ENCODE measurements at regions not wholly inside any gene's neighbourhood (a gene's known extent, or its start where the extent isn't known, plus 50 kb on each side); places are given as distances from the start of the nearest gene placed in this dataset.
"Not testable (repeated sequence)": the region's sequence is repeated elsewhere in the genome, so short reads cannot be mapped to it uniquely, and the experiment has no call there.

GRCh38 chr7:96562966-96563365, 146.7 kb downstream of the SEM1 start:
- no peak overlapping the region for H3K27ac ChIP-seq
- DNase-seq (ENCODE audit: low read depth, low spot score): no peak

- no peak for DNase-seq (ENCODE audit: low read depth, low spot score)
- no peak overlapping the region for H3K27ac ChIP-seq
These were observed 147.2 kb downstream of the SEM1 start for GRCh38 chr7:96562458-96562857.

- no peak overlapping the region for H3K27ac ChIP-seq
- DNase-seq (ENCODE audit: low read depth, low spot score): no peak
These were observed 147.8 kb downstream of the SEM1 start for GRCh38 chr7:96561892-96562291.

DNA sequence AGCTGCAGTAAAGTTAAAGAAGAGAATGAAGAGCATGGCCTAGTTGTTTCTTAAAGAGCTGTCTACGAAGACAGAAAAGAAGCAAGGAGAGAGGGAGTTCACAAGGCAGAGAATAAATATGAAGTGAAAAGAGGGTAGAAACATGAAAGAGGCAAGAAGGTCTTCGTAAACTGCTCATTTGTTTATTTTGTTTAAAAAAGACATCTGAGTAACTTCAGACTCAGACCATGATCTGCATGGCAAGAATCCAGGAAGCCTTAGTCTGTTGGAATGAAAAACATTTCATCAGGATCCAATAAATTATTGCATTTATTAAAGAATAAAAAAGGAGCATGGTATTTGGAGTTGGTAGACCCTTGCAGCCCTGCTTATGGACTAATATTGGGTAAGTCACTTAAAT, 151.1 kb downstream of the SEM1 start:
- no peak for DNase-seq (ENCODE audit: low read depth, low spot score)
- no peak overlapping the region for H3K27ac ChIP-seq

DNA sequence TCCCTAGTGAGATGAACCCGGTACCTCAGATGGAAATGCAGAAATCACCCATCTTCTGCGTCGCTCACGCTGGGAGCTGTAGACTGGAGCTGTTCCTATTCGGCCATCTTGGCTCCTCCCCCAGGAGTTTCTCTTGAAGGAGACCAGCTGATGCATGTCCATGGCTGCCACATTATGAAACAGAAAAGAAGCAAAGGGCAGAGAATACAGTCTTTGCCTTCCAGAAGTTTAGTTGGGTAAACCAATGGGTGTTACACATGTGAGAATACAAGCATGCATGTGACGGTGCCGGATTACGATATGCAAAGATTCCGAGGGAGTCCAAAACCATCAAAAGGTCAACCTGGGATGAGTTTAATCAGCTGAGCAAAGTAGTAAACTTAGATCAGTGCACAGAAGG, 151.6 kb downstream of the SEM1 start:
- H3K27ac ChIP-seq: no peak overlapping the region
- DNase-seq (ENCODE audit: low read depth, low spot score): no peak

- not testable (repeated sequence) for H3K27ac ChIP-seq; DNase-seq (ENCODE audit: low read depth, low spot score)
These were observed 152.0 kb downstream of the SEM1 start for GRCh38 chr7:96557598-96557997.

DNA sequence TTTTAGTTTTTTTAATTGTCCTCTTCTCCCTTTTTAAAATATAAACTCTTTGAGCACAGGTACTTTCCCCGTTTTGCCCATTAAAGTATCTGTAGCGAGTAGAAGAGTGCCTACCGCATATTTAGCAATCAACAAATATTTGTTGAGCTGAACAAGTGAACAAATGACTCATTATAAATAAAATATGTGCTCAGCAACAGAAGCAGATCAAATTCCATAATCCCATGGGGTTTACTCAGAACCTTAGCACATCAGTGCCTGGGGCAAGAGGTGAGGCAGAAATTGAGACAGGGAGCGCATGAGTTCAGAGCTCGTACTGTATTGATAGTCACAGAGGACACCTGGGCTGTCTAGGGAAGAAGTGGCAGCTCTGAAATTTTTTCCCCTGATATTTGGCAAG, 161.0 kb downstream of the SEM1 start:
- H3K27ac ChIP-seq: peak overlapping the region; percentile 34
- peak; percentile 93 for DNase-seq (ENCODE audit: low read depth, low spot score)

GRCh38 chr7:96547371-96547811, 162.3 kb downstream of the SEM1 start:
- no peak for DNase-seq (ENCODE audit: low read depth, low spot score)
- peak overlapping the region; percentile 25 for H3K27ac ChIP-seq

- no peak for DNase-seq (ENCODE audit: low read depth, low spot score)
These were observed 163.2 kb downstream of the SEM1 start for GRCh38 chr7:96546426-96546825.

GRCh38 chr7:96539471-96539870, 170.2 kb downstream of the SEM1 start:
- no peak overlapping the region for H3K27ac ChIP-seq
- no peak for DNase-seq (ENCODE audit: low read depth, low spot score)

More at GRCh38 chr7:96546426-96546825, 163.2 kb downstream of the SEM1 start:
- H3K27ac ChIP-seq: peak overlapping the region; percentile 25

GRCh38 chr7:96538632-96539031, 171.0 kb downstream of the SEM1 start:
- H3K27ac ChIP-seq: no peak overlapping the region
- DNase-seq (ENCODE audit: low read depth, low spot score): no peak

- no peak for DNase-seq (ENCODE audit: low read depth, low spot score)
- H3K27ac ChIP-seq: no peak overlapping the region
These were observed 175.4 kb downstream of the SEM1 start for GRCh38 chr7:96534221-96534620.

GRCh38 chr7:96532428-96532935, 177.2 kb downstream of the SEM1 start:
- no peak overlapping the region for H3K27ac ChIP-seq
- no peak for DNase-seq (ENCODE audit: low read depth, low spot score)

- no peak for DNase-seq (ENCODE audit: low read depth, low spot score)
- H3K27ac ChIP-seq: no peak overlapping the region
These were observed 178.3 kb downstream of the SEM1 start for GRCh38 chr7:96531331-96531730.

DNA sequence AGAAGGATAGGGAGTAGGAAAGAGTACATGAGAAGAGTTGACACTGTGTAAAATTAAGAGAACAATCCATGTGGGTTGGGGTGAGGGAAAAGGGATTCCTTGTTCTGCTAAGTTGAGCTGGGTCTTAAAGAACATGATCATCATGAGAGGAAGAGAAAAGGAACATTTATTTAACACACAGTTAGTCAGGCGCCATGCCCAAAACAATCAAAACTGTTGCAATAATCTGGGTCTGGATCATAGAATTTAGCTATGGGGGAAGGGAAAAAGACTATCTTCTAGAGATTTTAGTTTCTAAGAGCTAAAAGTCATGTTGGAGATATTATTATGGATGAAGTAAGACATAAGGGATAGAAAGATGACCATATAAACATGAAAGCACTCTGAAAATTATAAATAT, 178.9 kb downstream of the SEM1 start:
- H3K27ac ChIP-seq: no peak overlapping the region
- no peak for DNase-seq (ENCODE audit: low read depth, low spot score)

DNA sequence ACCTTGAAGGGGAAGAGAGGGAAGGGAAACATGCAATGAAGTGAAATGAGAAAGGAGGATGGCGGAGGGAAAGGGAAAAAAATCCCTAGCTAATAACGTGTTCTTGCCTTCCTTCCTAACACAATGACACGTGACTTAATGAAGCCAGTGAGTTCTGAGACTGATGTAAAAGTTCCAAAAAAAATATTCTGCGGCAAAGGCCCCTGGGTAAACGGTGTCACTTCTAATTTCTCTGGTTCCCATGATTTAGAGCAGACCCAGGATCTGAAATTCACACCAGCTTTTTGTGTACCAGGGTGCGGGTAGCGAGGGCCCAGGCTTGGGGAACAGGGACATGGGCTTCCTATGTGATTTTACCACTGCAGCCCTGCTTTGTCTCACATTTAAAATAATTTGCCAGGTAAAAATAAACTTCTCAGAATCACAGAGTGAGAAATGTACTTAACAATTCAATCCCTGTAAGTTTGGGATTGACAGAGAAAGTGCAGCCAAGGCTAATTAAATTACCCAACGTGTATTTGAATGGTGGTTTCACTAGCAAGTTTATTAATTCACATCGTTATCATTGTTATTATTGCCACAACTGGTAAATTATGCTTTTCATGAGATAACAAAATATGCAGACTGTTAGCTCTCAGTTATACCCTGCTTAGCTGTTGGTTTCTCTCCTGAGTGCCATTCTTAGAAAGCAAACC, 182.4 kb downstream of the SEM1 start:
- no peak for DNase-seq (ENCODE audit: low read depth, low spot score)
- H3K27ac ChIP-seq: no peak overlapping the region

- H3K27ac ChIP-seq: no peak overlapping the region
- DNase-seq (ENCODE audit: low read depth, low spot score): no peak
These were observed 183.2 kb downstream of the SEM1 start for GRCh38 chr7:96526496-96526895.

DNA sequence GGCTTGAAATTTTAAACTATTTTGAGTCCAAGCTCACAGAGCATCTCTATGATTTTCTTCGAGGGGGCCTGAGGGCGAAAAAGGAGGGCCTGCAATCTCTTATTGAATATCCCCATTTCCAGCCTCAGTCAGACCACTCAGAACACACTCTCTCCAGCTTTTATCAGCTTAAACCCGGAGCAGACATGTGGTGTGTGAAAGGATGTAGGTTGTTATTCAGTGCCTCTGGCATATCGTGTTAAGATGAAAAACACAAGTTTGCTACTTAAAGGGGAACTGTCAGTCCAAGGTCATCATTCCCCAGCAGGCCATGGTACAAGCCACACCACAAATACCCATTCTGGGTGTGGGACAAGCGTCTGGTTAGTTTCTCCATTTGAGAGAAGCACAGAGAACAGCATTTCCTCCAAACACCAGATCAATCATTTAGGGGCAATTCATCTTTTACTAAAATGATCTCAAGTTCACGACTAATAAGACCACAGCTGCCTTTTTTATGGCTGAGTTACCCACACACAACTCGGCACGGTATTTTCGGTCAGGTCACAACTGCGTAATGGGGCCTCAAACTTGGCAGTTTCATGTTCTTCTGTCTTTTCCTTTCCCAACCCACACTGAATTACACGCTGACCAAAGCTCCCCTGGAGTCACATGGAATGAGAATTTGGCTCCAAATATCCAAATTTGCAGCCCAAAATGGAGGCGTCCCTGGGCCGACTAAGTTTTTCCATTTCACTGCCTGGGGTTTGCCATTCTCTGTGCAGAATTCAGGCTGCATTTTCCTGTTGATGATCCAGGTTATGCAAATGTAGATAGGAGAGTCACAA, 188.4 kb downstream of the SEM1 start:
- DNase-seq (ENCODE audit: low read depth, low spot score): no peak

GRCh38 chr7:96508371-96508770, 186.5 kb upstream of the SLC25A13 start:
- DNase-seq (ENCODE audit: low read depth, low spot score): peak; percentile 69
- no peak overlapping the region for H3K27ac ChIP-seq

More for the DNA sequence above, 188.4 kb downstream of the SEM1 start:
- no peak overlapping the region for H3K27ac ChIP-seq

- no peak for DNase-seq (ENCODE audit: low read depth, low spot score)
- H3K27ac ChIP-seq: no peak overlapping the region
These were observed 181.7 kb upstream of the SLC25A13 start for GRCh38 chr7:96503597-96503996.

DNA sequence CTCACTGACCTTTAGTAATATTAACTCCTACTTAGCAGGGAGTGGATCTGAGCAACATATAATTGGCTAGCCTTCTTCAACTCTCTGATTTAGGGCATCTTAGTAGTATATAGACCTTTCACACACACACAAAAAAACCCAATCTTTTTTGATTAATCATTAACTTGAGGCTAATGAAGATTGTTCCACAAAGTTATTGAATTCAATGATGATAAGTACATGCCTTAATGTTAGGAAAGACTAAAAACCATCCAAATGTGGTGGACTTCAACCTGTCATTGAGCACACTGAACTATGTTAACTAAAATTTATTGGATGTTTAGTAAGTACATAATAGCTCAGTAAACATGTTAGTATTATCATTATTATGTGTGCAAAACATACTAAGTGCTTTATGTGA, 179.4 kb upstream of the SLC25A13 start:
- H3K27ac ChIP-seq: no peak overlapping the region
- DNase-seq (ENCODE audit: low read depth, low spot score): no peak

Measured in epithelial cell of prostate (primary cell).